H9 (cell line): ENCODE measurements at regions not wholly inside any gene's neighbourhood (a gene's known extent, or its start where the extent isn't known, plus 50 kb on each side); places are given as distances from the start of the nearest gene placed in this dataset.

ENCODE experiments used
- DNase-seq: peaks from one replicate; pipeline ENCODE4 v3.0.0-alpha.2; 2017
- H2AFZ ChIP-seq: one replicate; pipeline ENCODE4 v1.6.1; 2013; ENCODE audit warnings: mild to moderate bottlenecking, low read length, control low read depth, moderate library complexity
- H2AK5ac ChIP-seq: 2 replicates; pipeline ENCODE4 v1.6.1; 2013; ENCODE audit warnings: low read length, control low read depth, mixed read lengths; ENCODE audit not compliant: insufficient read length
- H2BK120ac ChIP-seq: one replicate; pipeline ENCODE4 v1.6.1; 2013; ENCODE audit warnings: low read depth, mild to moderate bottlenecking, low read length, control low read depth, inconsistent platforms; ENCODE audit not compliant: poor library complexity, severe bottlenecking
- H2BK12ac ChIP-seq: 2 replicates; pipeline ENCODE4 v1.6.1; 2013; ENCODE audit warnings: low read length, control low read depth, mixed read lengths, low read depth; ENCODE audit not compliant: insufficient read length
- H2BK15ac ChIP-seq: 2 replicates; pipeline ENCODE4 v1.6.1; 2013; ENCODE audit warnings: low read depth, low read length, control low read depth
- H2BK20ac ChIP-seq: one replicate; pipeline ENCODE4 v1.6.1; 2013; ENCODE audit warnings: low read depth, mild to moderate bottlenecking, low read length, control low read depth, inconsistent platforms; ENCODE audit not compliant: poor library complexity, severe bottlenecking
- H2BK5ac ChIP-seq: 2 replicates; pipeline ENCODE4 v1.6.1; 2013; ENCODE audit warnings: low read length, control low read depth, mixed read lengths; ENCODE audit not compliant: insufficient read length
- H3K14ac ChIP-seq: 2 replicates; pipeline ENCODE4 v1.6.1; 2013; ENCODE audit warnings: low read length, control low read depth; ENCODE audit not compliant: insufficient read depth
- H3K18ac ChIP-seq: 2 replicates; pipeline ENCODE4 v1.6.1; 2013; ENCODE audit warnings: low read depth, mild to moderate bottlenecking, mixed read lengths, low read length, control low read depth; ENCODE audit not compliant: insufficient read length
- H3K23ac ChIP-seq: 2 replicates; pipeline ENCODE4 v1.6.1; 2013; ENCODE audit warnings: low read length, control low read depth, mixed read lengths, low read depth; ENCODE audit not compliant: insufficient read length
- H3K23me2 ChIP-seq: 2 replicates; pipeline ENCODE4 v1.6.1; 2013; ENCODE audit warnings: low read depth, mild to moderate bottlenecking, mixed read lengths, low read length, control low read depth; ENCODE audit not compliant: insufficient read length, poor library complexity, severe bottlenecking
- H3K27ac ChIP-seq: 2 replicates; pipeline ENCODE4 v1.5.1; 2013; ENCODE audit warnings: low read length, control low read depth, mixed read lengths, low read depth; ENCODE audit not compliant: insufficient read length
- H3K27me3 ChIP-seq: 2 replicates; pipeline ENCODE4 v1.6.1; 2013; ENCODE audit warnings: low read length, control low read depth, inconsistent platforms; ENCODE audit not compliant: insufficient read depth
- H3K4ac ChIP-seq: 2 replicates; pipeline ENCODE4 v1.6.1; 2013; ENCODE audit warnings: low read depth, mild to moderate bottlenecking, control low read depth, inconsistent platforms, low read length, moderate library complexity
- H3K4me1 ChIP-seq: 2 replicates; pipeline ENCODE4 v1.6.1; 2013; ENCODE audit warnings: low read length, control low read depth, inconsistent platforms; ENCODE audit not compliant: insufficient read depth
- H3K4me2 ChIP-seq: 2 replicates; pipeline ENCODE4 v1.6.1; 2013; ENCODE audit warnings: low read length, control low read depth, mixed read lengths; ENCODE audit not compliant: insufficient read length, insufficient read depth
- H3K56ac ChIP-seq: 2 replicates; pipeline ENCODE4 v1.6.1; 2013; ENCODE audit warnings: low read depth, mild to moderate bottlenecking, mixed read lengths, low read length, control low read depth; ENCODE audit not compliant: insufficient read length
- H3K79me1 ChIP-seq: 2 replicates; pipeline ENCODE4 v1.6.1; 2013; ENCODE audit warnings: low read depth, mild to moderate bottlenecking, moderate library complexity, low read length, control low read depth, inconsistent platforms; ENCODE audit not compliant: insufficient read depth, poor library complexity, severe bottlenecking
- H3K79me2 ChIP-seq: 2 replicates; pipeline ENCODE4 v1.6.1; 2013; ENCODE audit warnings: low read length, control low read depth, inconsistent platforms; ENCODE audit not compliant: insufficient read depth
- H3K9ac ChIP-seq: 2 replicates; pipeline ENCODE4 v1.6.1; 2013; ENCODE audit warnings: low read length, control low read depth, mixed read lengths; ENCODE audit not compliant: insufficient read length; ENCODE audit errors: extremely low read depth
- H3K9me3 ChIP-seq: one replicate; pipeline ENCODE4 v1.6.1; 2013; ENCODE audit warnings: low read depth, low read length, inconsistent platforms; ENCODE audit not compliant: control insufficient read depth
- H3T11ph ChIP-seq: one replicate; pipeline ENCODE4 v1.6.1; 2013; ENCODE audit warnings: mild to moderate bottlenecking, low read length, control low read depth, inconsistent platforms
- H4K20me1 ChIP-seq: one replicate; pipeline ENCODE4 v1.6.1; 2013; ENCODE audit not compliant: control insufficient read depth, insufficient read length, insufficient read depth
- H4K5ac ChIP-seq: 2 replicates; pipeline ENCODE4 v1.6.1; 2013; ENCODE audit warnings: low read depth, mild to moderate bottlenecking, mixed read lengths, low read length, control low read depth; ENCODE audit not compliant: insufficient read length
- H4K8ac ChIP-seq: replicated peaks from 2 replicates; pipeline ENCODE4 v1.6.1; 2013; ENCODE audit warnings: low read length, control low read depth, mixed read lengths, low read depth; ENCODE audit not compliant: insufficient read length
- H4K91ac ChIP-seq: 2 replicates; pipeline ENCODE4 v1.6.1; 2013; ENCODE audit warnings: low read depth, mild to moderate bottlenecking, moderate library complexity, mixed read lengths, low read length, control low read depth; ENCODE audit not compliant: insufficient read length
- H3K27ac Mint-ChIP-seq, 3 experiments: 2 replicates in 2 of 3; 3 replicates in 1 of 3; pipeline ENCODE4 v1.8.0; 2020 to 2021; ENCODE audit warnings: mixed read lengths in 3 of 3, mild to moderate bottlenecking in 1 of 3, moderate library complexity in 1 of 3
- H3K27me3 Mint-ChIP-seq: 2 replicates; pipeline ENCODE4 v1.8.0; 2021; ENCODE audit warnings: low read depth, mild to moderate bottlenecking, moderate library complexity, mixed read lengths
- H3K36me3 Mint-ChIP-seq, 3 experiments: 2 replicates in 2 of 3; 3 replicates in 1 of 3; pipeline ENCODE4 v1.8.0; 2020 to 2021; ENCODE audit warnings: low read depth in 3 of 3, mixed read lengths in 3 of 3; ENCODE audit not compliant: insufficient read depth in 1 of 3
- H3K4me1 Mint-ChIP-seq, 2 experiments: 2 replicates each; pipeline ENCODE4 v1.8.0; 2020; ENCODE audit warnings: mixed read lengths in 2 of 2
- H3K4me3 Mint-ChIP-seq, 2 experiments: 2 replicates in 1 of 2; 3 replicates in 1 of 2; pipeline ENCODE4 v1.8.0; 2020 to 2021; ENCODE audit warnings: mild to moderate bottlenecking in 2 of 2, mixed read lengths in 2 of 2, moderate library complexity in 1 of 2
- H3K9me3 Mint-ChIP-seq, 2 experiments: 2 replicates in 1 of 2; 3 replicates in 1 of 2; pipeline ENCODE4 v1.8.0; 2020; ENCODE audit warnings: mild to moderate bottlenecking in 2 of 2, mixed read lengths in 2 of 2, moderate library complexity in 1 of 2
- WGBS: extraction: QIAGEN DNeasy Blood & Tissue Kit; methylation state at CpG from one replicate; pipeline ENCODE4 v1.1.7; 2013; ENCODE audit warnings: missing lambda C conversion rate, low lambda C conversion rate, mixed read lengths; ENCODE audit not compliant: insufficient read length; ENCODE audit errors: extremely low coverage; 5-methylcytosine and 5-hydroxymethylcytosine counted together
- TF ChIP-seq, protein P1 (sequence below): fragments of 200-600 bp; sonication (generic); conservative IDR thresholded peaks from 3 replicates; pipeline ENCODE4 v1.8.0; 2021; ENCODE audit warnings: antibody characterized with exemption, mild to moderate bottlenecking

DNA sequence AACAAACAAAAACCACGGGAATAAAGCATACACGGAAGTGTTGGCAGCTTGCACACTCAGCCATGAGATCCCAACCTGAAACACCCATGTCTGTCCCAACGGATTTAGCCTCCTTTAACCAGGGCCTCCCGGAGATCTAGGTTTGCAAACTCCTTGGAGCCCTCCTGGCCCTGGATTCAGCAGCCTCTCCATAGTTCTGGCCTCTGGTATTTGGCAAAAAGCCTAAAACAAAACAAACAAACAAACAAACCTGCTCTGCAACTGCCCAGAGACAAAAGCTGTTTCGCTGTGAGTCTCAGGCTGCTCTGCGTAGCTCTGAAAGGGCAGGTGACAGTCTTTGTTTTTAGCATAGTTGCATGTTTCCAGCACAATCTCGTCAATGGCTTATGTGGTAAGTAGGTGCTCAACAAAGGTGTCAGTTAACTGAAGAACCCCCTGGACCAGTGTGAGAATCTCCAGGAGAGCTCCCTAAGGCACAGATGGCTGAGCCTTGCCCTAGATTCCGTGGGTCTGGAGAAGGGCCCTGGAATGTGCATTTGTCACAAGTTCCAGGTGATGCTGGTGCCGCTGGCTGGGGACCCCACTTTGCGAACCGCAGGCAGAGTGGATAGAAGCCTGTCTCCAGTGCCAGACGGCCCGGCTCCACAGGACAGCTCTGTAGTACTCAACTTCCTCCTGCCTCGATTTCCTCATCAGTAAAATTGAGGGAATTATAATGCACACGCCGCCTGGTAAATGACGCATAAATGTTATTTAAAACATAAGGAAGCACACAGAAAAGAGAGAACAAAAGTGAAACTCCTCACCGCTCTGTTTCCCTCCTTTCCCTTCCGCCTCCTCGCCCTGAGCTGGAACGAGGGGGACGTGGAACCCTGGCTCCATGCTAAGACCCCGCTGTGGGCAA, 86.2 kb downstream of the RIPK4 start:
- no CpG with 5 or more reads among the region's 23 CpGs for WGBS
- DNase-seq, result no peak
- Histone ChIP-seq H2BK5ac (no peak overlapping the region), H3K9me3 (no peaks in the 10 kb centered on the region), H4K20me1 (no peaks in the 10 kb centered on the region), H3K9ac (no peak overlapping the region), H3K27ac (no peak overlapping the region), H2BK20ac (no peak overlapping the region), H3K23me2 (no peaks in the 10 kb centered on the region), H2BK12ac (no peak overlapping the region), H4K8ac (no peak overlapping the region), H4K91ac (no peak overlapping the region), H2AFZ (no peak overlapping the region), H3K4me1 (no peaks in the 10 kb centered on the region; the same call in 1 of the 2 replicates), H3K79me2 (no peaks in the 10 kb centered on the region), H3K4ac (no peak overlapping the region), H2BK15ac (no peak overlapping the region), H3K27me3 (no peaks in the 10 kb centered on the region), H3K18ac (no peak overlapping the region), H2BK120ac (no peak overlapping the region), H3K56ac (no peak overlapping the region), H2AK5ac (no peak overlapping the region), H3T11ph (no peak overlapping the region), H4K5ac (no peak overlapping the region), H3K4me2 (no peak overlapping the region), H3K79me1 (no peaks in the 10 kb centered on the region), H3K14ac (no peak overlapping the region), H3K23ac (no peak overlapping the region)
- Mint-ChIP-seq H3K4me1 (peaks cover 32 to 50% of the 10 kb centered on the region in 2 experiments), H3K27me3 (peaks cover 3% of the 10 kb centered on the region; the same call in 1 of the 2 replicates), H3K9me3 (no peaks in the 10 kb centered on the region), H3K36me3 (no peaks in the 10 kb centered on the region; a peak in 1 of 7 replicates), H3K4me3 (no peak overlapping the region), H3K27ac (0 out of 7 replicates have a peak overlapping the region, but pooled peaks of 1 of the 3 experiments have one; percentile 70)
- TF ChIP-seq, protein P1, sequence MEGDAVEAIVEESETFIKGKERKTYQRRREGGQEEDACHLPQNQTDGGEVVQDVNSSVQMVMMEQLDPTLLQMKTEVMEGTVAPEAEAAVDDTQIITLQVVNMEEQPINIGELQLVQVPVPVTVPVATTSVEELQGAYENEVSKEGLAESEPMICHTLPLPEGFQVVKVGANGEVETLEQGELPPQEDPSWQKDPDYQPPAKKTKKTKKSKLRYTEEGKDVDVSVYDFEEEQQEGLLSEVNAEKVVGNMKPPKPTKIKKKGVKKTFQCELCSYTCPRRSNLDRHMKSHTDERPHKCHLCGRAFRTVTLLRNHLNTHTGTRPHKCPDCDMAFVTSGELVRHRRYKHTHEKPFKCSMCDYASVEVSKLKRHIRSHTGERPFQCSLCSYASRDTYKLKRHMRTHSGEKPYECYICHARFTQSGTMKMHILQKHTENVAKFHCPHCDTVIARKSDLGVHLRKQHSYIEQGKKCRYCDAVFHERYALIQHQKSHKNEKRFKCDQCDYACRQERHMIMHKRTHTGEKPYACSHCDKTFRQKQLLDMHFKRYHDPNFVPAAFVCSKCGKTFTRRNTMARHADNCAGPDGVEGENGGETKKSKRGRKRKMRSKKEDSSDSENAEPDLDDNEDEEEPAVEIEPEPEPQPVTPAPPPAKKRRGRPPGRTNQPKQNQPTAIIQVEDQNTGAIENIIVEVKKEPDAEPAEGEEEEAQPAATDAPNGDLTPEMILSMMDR, result no peak
